HepG2 (cell line): ENCODE measurements at regions not wholly inside any gene's neighbourhood (a gene's known extent, or its start where the extent isn't known, plus 50 kb on each side); places are given as distances from the start of the nearest gene placed in this dataset.

ENCODE experiments used
- BCLAF1 ChIP-seq: fragments of 450-650 bp; IDR thresholded peaks from 2 replicates; pipeline ENCODE4 v1.6.1; 2017; ENCODE audit warnings: mild to moderate bottlenecking
- DMTF1 ChIP-seq: sonication (generic); formaldehyde crosslinking; IDR thresholded peaks from 2 replicates; pipeline ENCODE4 v1.4.0; 2020; ENCODE audit warnings: mild to moderate bottlenecking, missing genetic modification reagents
- GLMP ChIP-seq: sonication (generic); formaldehyde crosslinking; IDR thresholded peaks from 2 replicates; pipeline ENCODE4 v1.9.0; 2021; ENCODE audit warnings: missing genetic modification reagents, mild to moderate bottlenecking, borderline replicate concordance
- KIAA2018 ChIP-seq: sonication (generic); formaldehyde crosslinking; IDR thresholded peaks from 2 replicates; pipeline ENCODE4 v1.5.0; 2020; ENCODE audit warnings: mild to moderate bottlenecking, missing genetic modification reagents, borderline replicate concordance
- KLF16 ChIP-seq, 2 experiments: sonication (generic) in 1 of 2; formaldehyde crosslinking in 1 of 2; IDR thresholded peaks; 2 replicates each; pipeline versions ENCODE4 v1.6.1 to v1.8.0; 2016 to 2023; ENCODE audit warnings: missing genetic modification reagents in 2 of 2, missing compliant biosample characterization in 1 of 2
- MIXL1 ChIP-seq: IDR thresholded peaks from 2 replicates; pipeline ENCODE4 v1.6.1; 2016
- MTA3 ChIP-seq: sonication (generic); formaldehyde crosslinking; IDR thresholded peaks from 2 replicates; pipeline ENCODE4 v1.4.0; 2020; ENCODE audit warnings: missing genetic modification reagents
- POGZ ChIP-seq: sonication (generic); formaldehyde crosslinking; IDR thresholded peaks from 2 replicates; pipeline ENCODE4 v1.4.0; 2020; ENCODE audit warnings: mild to moderate bottlenecking, missing genetic modification reagents
- ZBTB43 ChIP-seq: sonication (generic); formaldehyde crosslinking; conservative IDR thresholded peaks from 2 replicates; pipeline ENCODE4 v1.4.0; 2020; ENCODE audit warnings: missing genetic modification reagents

- TF ChIP-seq DMTF1 (CRISPR knock-in tag) (no peak), BCLAF1 (no peak), KLF16 (CRISPR knock-in tag; IDR thresholded peaks at IDR 0.05) (no peak), MIXL1 (CRISPR knock-in tag) (no peak), ZBTB43 (CRISPR knock-in tag) (no peak), GLMP (no peak), MTA3 (CRISPR knock-in tag) (no peak), POGZ (CRISPR knock-in tag) (no peak), KIAA2018 (CRISPR knock-in tag) (no peak)
Observed at GRCh38 chr1:193676996-193677549, 490.7 kb upstream of the B3GALT2 start (continued).
